Uterus (tissue), 3 donors: ENCODE measurements at regions not wholly inside any gene's neighbourhood (a gene's known extent, or its start where the extent isn't known, plus 50 kb on each side); places are given as distances from the start of the nearest gene placed in this dataset.

Source experiments
- DNase-seq, 2 donors: peaks; one replicate each; pipeline ENCODE4 v3.0.0-alpha.2; 2019 to 2020
- H3K27ac ChIP-seq, 2 donors: fragments of 200-600 bp; sonication (generic); 1 replicate in 1 of 2; 2 replicates in 1 of 2; pipeline ENCODE4 v1.5.1; 2016 to 2018
- H3K27me3 ChIP-seq, 2 donors: fragments of 200-600 bp; sonication (generic); one replicate each; pipeline ENCODE4 v1.5.1; 2018 to 2019; ENCODE audit warnings: control low read depth in 1 of 2
- H3K36me3 ChIP-seq, 2 donors: fragments of 200-600 bp; sonication (generic); one replicate each; pipeline ENCODE4 v1.5.1; 2019; ENCODE audit warnings: control low read depth in 1 of 2
- H3K4me1 ChIP-seq, 2 donors: fragments of 200-600 bp; sonication (generic); one replicate each; pipeline ENCODE4 v1.5.1; 2018 to 2019; ENCODE audit warnings: control low read depth in 1 of 2
- H3K4me3 ChIP-seq, 2 donors: fragments of 200-600 bp; sonication (generic); 1 replicate in 1 of 2; 2 replicates in 1 of 2; pipeline ENCODE4 v1.5.1; 2018 to 2019; ENCODE audit warnings: mild to moderate bottlenecking in 1 of 2
- H3K9me3 ChIP-seq, 2 donors: fragments of 200-600 bp; sonication (generic); one replicate each; pipeline ENCODE4 v1.5.1; 2019; ENCODE audit warnings: control low read depth in 1 of 2
- CTCF ChIP-seq, 4 experiments: fragments of 200-600 bp in 2 of 4; fragments of 450-650 bp in 2 of 4; sonication (generic) in 2 of 4; IDR thresholded peaks; one replicate each; pipeline ENCODE4 v1.5.1; 2016 to 2019; ENCODE audit warnings: antibody characterized with exemption in 4 of 4, mild to moderate bottlenecking in 2 of 4, moderate library complexity in 1 of 4
- POLR2A ChIP-seq, 2 donors: fragments of 450-650 bp; IDR thresholded peaks; one replicate each; pipeline ENCODE4 v1.6.1; 2016; ENCODE audit warnings: antibody characterized with exemption in 2 of 2, mild to moderate bottlenecking in 1 of 2, moderate library complexity in 1 of 2
- intact Hi-C: fragments of 100-400 bp; cut with DNase I; formaldehyde crosslinking; loops from one replicate; pipeline ENCODE4 v1.15.1; 2023; ENCODE audit warnings: low total_unique reads
- donor health status: DM: yes; HTN: yes; CAD: no.

DNA sequence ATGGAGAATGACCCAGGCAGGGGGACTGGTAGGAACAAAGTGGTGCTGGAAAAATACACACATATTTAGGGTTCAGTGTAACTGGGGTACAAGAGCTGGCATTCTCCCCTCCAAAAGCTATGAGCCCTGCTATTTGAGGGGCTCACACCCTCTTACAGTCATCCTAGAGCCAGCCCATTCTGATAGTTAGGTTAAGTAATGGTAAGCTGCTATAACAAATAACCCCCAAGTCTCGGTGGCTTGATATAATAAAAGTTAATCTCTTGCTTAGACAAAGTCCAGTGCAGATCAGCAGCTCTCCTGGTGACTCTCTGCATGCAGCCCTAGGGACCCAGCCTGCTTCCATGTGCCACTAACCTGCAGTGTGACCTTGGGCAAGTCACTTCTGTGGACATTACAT lies 234.9 kb upstream of the HES1 start:
- intact Hi-C loops = no loop called here
- no peak for DNase-seq
- no peaks in the 10 kb centered on the region for H3K27me3 ChIP-seq
- TF ChIP-seq POLR2A (IDR thresholded peaks at IDR 0.05) = no peak
- TF ChIP-seq CTCF (IDR thresholded peaks at IDR 0.05) = no peak
- no peak overlapping the region for H3K27ac ChIP-seq
- H3K9me3 ChIP-seq = no peaks in the 10 kb centered on the region
- no peaks in the 10 kb centered on the region for H3K36me3 ChIP-seq
- H3K4me3 ChIP-seq = no peak overlapping the region
- H3K4me1 ChIP-seq = no peaks in the 10 kb centered on the region

GRCh38 chr3:193902607-193903511 lies 233.1 kb upstream of the HES1 start:
- no peak overlapping the region for H3K4me3 ChIP-seq
- H3K36me3 ChIP-seq = no peaks in the 10 kb centered on the region
- TF ChIP-seq CTCF (IDR thresholded peaks at IDR 0.05) (no peak), POLR2A (IDR thresholded peaks at IDR 0.05) (no peak)
- no peaks in the 10 kb centered on the region for H3K4me1 ChIP-seq
- no peaks in the 10 kb centered on the region for H3K9me3 ChIP-seq
- intact Hi-C loops = no loop called here
- no peaks in the 10 kb centered on the region for H3K27me3 ChIP-seq
- no peak for DNase-seq
- no peak overlapping the region for H3K27ac ChIP-seq

GRCh38 chr3:193903512-193903817 lies 232.5 kb upstream of the HES1 start:
- no peaks in the 10 kb centered on the region for H3K36me3 ChIP-seq
- no peaks in the 10 kb centered on the region for H3K4me1 ChIP-seq
- no peaks in the 10 kb centered on the region for H3K9me3 ChIP-seq
- intact Hi-C loops = no loop called here
- H3K27me3 ChIP-seq = no peaks in the 10 kb centered on the region
- H3K27ac ChIP-seq = no peak overlapping the region
- no peak for DNase-seq
- TF ChIP-seq POLR2A (IDR thresholded peaks at IDR 0.05) = no peak
- no peak for TF ChIP-seq CTCF (IDR thresholded peaks at IDR 0.05)
- H3K4me3 ChIP-seq = no peak overlapping the region

DNA sequence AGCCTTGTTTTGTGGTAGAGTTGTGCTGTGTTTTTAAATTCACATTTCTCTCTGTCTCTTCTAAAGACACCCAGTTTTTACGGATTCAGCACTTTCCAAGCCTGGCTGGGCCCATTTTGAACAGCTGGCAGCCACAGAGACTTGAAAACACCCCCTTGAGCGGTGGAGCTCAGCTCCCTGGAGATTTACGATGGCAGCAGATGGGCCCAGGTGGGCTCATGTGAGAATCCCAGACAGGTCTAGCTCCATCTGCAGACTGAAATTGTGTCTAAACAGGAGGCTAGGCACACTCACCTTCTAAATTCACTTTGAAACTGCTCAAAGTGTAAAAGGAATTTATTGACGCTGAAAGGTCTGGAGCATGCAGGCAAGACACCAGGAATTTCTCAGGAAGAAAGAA lies 232.0 kb upstream of the HES1 start:
- DNase-seq = no peak
- Histone ChIP-seq H3K4me1 (no peaks in the 10 kb centered on the region), H3K4me3 (no peak overlapping the region), H3K36me3 (no peaks in the 10 kb centered on the region), H3K27me3 (no peaks in the 10 kb centered on the region), H3K27ac (no peak overlapping the region), H3K9me3 (no peaks in the 10 kb centered on the region)
- TF ChIP-seq POLR2A (IDR thresholded peaks at IDR 0.05) (no peak), CTCF (IDR thresholded peaks at IDR 0.05) (no peak)
- intact Hi-C loops = no loop called here

GRCh38 chr3:193905541-193906396 lies 230.2 kb upstream of the HES1 start:
- no peaks in the 10 kb centered on the region for H3K27me3 ChIP-seq
- H3K27ac ChIP-seq = no peak overlapping the region
- no peaks in the 10 kb centered on the region for H3K36me3 ChIP-seq
- TF ChIP-seq POLR2A (IDR thresholded peaks at IDR 0.05) (no peak), CTCF (IDR thresholded peaks at IDR 0.05) (no peak)
- H3K4me3 ChIP-seq = no peak overlapping the region
- no peaks in the 10 kb centered on the region for H3K9me3 ChIP-seq
- no peaks in the 10 kb centered on the region for H3K4me1 ChIP-seq
- intact Hi-C loops = no loop called here
- no peak for DNase-seq
